Gastroesophageal sphincter (tissue), 4 donors: ENCODE measurements at regions not wholly inside any gene's neighbourhood (a gene's known extent, or its start where the extent isn't known, plus 50 kb on each side); places are given as distances from the start of the nearest gene placed in this dataset.

ENCODE experiments used
- ATAC-seq: fragments of 150-250 bp; one replicate; pipeline ENCODE4 v1.9.1; 2016; ENCODE audit warnings: mild to moderate bottlenecking, moderate library complexity
- H3K27ac ChIP-seq, 4 donors: fragments of 200-600 bp; sonication (generic) in 3 of 4; 1 replicate in 3 of 4; 2 replicates in 1 of 4; pipeline ENCODE4 v1.5.1; 2016 to 2019
- H3K27me3 ChIP-seq: fragments of 200-600 bp; sonication (generic); one replicate; pipeline ENCODE4 v1.5.1; 2019
- H3K36me3 ChIP-seq, 2 donors: fragments of 200-600 bp; sonication (generic); one replicate each; pipeline ENCODE4 v1.5.1; 2019; ENCODE audit warnings: control low read depth in 1 of 2
- H3K4me1 ChIP-seq, 3 donors: fragments of 200-600 bp; sonication (generic); 1 replicate in 2 of 3; 2 replicates in 1 of 3; pipeline ENCODE4 v1.5.1; 2016 to 2019; ENCODE audit warnings: control low read depth in 2 of 3
- H3K4me3 ChIP-seq, 2 donors: fragments of 200-600 bp; sonication (generic); one replicate each; pipeline ENCODE4 v1.5.1; 2019; ENCODE audit warnings: mild to moderate bottlenecking in 1 of 2, moderate library complexity in 1 of 2
- H3K9me3 ChIP-seq, 3 donors: fragments of 200-600 bp; sonication (generic); one replicate each; pipeline ENCODE4 v1.5.1; 2017 to 2019; ENCODE audit warnings: control low read depth in 2 of 3
- CTCF ChIP-seq, 4 experiments: fragments of 200-600 bp in 2 of 4; fragments of 450-650 bp in 2 of 4; sonication (generic) in 1 of 4; IDR thresholded peaks; one replicate each; pipeline ENCODE4 v1.5.1; 2017 to 2019; ENCODE audit warnings: antibody characterized with exemption in 4 of 4, mild to moderate bottlenecking in 2 of 4, moderate library complexity in 2 of 4
- EP300 ChIP-seq: sonication (generic); formaldehyde crosslinking; IDR thresholded peaks from one replicate; pipeline ENCODE4 v1.6.1; 2017; ENCODE audit warnings: antibody characterized with exemption, mild to moderate bottlenecking
- POLR2A ChIP-seq, 2 donors: fragments of 450-650 bp; IDR thresholded peaks; one replicate each; pipeline ENCODE4 v1.6.1; 2017; ENCODE audit warnings: antibody characterized with exemption in 2 of 2, mild to moderate bottlenecking in 2 of 2, moderate library complexity in 1 of 2
- POLR2AphosphoS5 ChIP-seq: sonication (generic); formaldehyde crosslinking; IDR thresholded peaks from one replicate; pipeline ENCODE4 v1.6.1; 2017; ENCODE audit warnings: antibody characterized with exemption
- WGBS, 2 donors: methylation state at CpG; one replicate each; pipeline ENCODE4 v1.1.5; 2018; ENCODE audit warnings: low coverage in 1 of 2; 5-methylcytosine and 5-hydroxymethylcytosine counted together

- ATAC-seq, result no peak
- Histone ChIP-seq H3K36me3 (no peaks in the 10 kb centered on the region), H3K4me3 (no peak overlapping the region), H3K4me1 (no peaks in the 10 kb centered on the region), H3K27me3 (no peaks in the 10 kb centered on the region), H3K27ac (no peak overlapping the region), H3K9me3 (peaks cover 0 to 6% (median 0%) of the 10 kb centered on the region in 3 donors)
- 31 to 42% methylated on average over 2 to 3 of the region's 3 CpGs for WGBS, 2 donors
- TF ChIP-seq CTCF (IDR thresholded peaks at IDR 0.05) (no peak), EP300 (no peak), POLR2AphosphoS5 (no peak), POLR2A (IDR thresholded peaks at IDR 0.05) (no peak)
Observed at GRCh38 chr20:6623989-6624388, 143.5 kb upstream of the BMP2 start.

DNA sequence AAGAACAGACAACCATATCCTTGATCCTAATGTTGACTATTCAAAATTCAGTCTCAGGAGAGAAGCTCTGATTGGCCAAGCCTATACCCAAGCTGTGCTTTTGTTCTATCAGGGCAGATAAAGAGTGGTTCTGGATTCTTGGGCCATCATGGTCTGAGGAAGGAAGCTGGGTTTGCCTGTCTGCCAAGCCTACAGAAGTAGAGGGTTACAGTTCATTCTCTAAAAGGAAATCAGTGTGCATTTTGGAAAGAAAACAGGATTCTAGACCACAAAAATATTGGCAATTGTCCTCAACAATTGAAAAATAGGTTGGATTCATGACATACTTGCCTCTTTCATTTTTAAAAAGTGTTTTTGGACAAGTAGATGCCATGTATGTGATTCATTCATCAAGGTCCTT, 145.4 kb upstream of the BMP2 start:
- H3K4me3 ChIP-seq, result no peak overlapping the region
- TF ChIP-seq POLR2A (IDR thresholded peaks at IDR 0.05) (no peak), CTCF (IDR thresholded peaks at IDR 0.05) (no peak), EP300 (no peak), POLR2AphosphoS5 (no peak)
- H3K36me3 ChIP-seq, result no peaks in the 10 kb centered on the region
- ATAC-seq, result no peak
- H3K27ac ChIP-seq, result no peak overlapping the region
- no peaks in the 10 kb centered on the region for H3K4me1 ChIP-seq
- H3K9me3 ChIP-seq, result peaks cover 0 to 6% (median 0%) of the 10 kb centered on the region in 3 donors
- H3K27me3 ChIP-seq, result no peaks in the 10 kb centered on the region

GRCh38 chr20:6618051-6618450, 149.4 kb upstream of the BMP2 start:
- TF ChIP-seq POLR2AphosphoS5, result no peak
- TF ChIP-seq EP300, result no peak
- TF ChIP-seq POLR2A (IDR thresholded peaks at IDR 0.05), result no peak
- TF ChIP-seq CTCF (IDR thresholded peaks at IDR 0.05), result no peak
- H3K27me3 ChIP-seq, result no peaks in the 10 kb centered on the region
- 25 to 38% methylated on average over 2 of the region's 2 CpGs for WGBS, 2 donors
- H3K36me3 ChIP-seq, result no peaks in the 10 kb centered on the region
- H3K4me3 ChIP-seq, result no peak overlapping the region
- no peak for ATAC-seq
- H3K4me1 ChIP-seq, result no peaks in the 10 kb centered on the region
- no peaks in the 10 kb centered on the region for H3K9me3 ChIP-seq
- no peak overlapping the region for H3K27ac ChIP-seq

DNA sequence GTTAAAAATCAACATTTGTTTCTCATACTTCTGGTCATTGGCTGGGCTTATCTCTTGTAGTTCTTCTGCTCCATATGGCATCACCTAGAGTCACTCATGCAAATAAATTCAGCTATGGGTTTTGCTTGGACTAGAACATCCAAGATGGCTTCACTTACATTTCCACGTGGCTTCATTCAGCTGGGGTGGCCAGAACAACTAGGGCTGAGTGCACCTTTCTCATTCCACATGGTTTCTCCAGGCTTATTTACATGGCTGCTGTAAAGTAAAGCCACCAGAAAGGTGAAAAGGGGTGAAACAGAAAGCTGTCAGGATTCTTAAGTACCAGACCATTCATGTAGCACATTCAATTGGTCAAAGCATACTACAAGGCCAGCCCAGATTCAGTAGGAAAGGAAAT, 151.1 kb upstream of the BMP2 start:
- Histone ChIP-seq H3K4me1 (no peaks in the 10 kb centered on the region), H3K4me3 (no peak overlapping the region), H3K27ac (no peak overlapping the region), H3K9me3 (no peaks in the 10 kb centered on the region), H3K27me3 (no peaks in the 10 kb centered on the region), H3K36me3 (no peaks in the 10 kb centered on the region)
- no peak for ATAC-seq
- whole genome bisulfite sequencing, 2 donors, result 80 to 90% methylated on average over 1 of the region's 1 CpG
- TF ChIP-seq POLR2A (IDR thresholded peaks at IDR 0.05) (no peak), EP300 (no peak), CTCF (IDR thresholded peaks at IDR 0.05) (no peak), POLR2AphosphoS5 (no peak)

GRCh38 chr20:6614836-6615235, 152.7 kb upstream of the BMP2 start:
- Histone ChIP-seq H3K4me1 (no peaks in the 10 kb centered on the region), H3K27ac (no peak overlapping the region), H3K9me3 (no peaks in the 10 kb centered on the region), H3K27me3 (no peaks in the 10 kb centered on the region), H3K36me3 (no peaks in the 10 kb centered on the region), H3K4me3 (no peak overlapping the region)
- ATAC-seq, result no peak
- 60 to 78% methylated on average over 1 of the region's 1 CpG for WGBS, 2 donors
- no peak for TF ChIP-seq CTCF (IDR thresholded peaks at IDR 0.05)
